HEK293 (cell line): ENCODE measurements at regions not wholly inside any gene's neighbourhood (a gene's known extent, or its start where the extent isn't known, plus 50 kb on each side); places are given as distances from the start of the nearest gene placed in this dataset.

ENCODE experiments used
- CTCF ChIA-PET: fragments of 350-600 bp; formaldehyde crosslinking; extraction: SDS; loops from one replicate; lab custom pipeline; 2021; ENCODE audit warnings: antibody characterized with exemption; lab: Yijun Ruan, JAX
- POLR2A ChIA-PET: fragments of 300-600 bp; formaldehyde crosslinking; extraction: SDS; loops from one replicate; lab custom pipeline; 2020; ENCODE audit warnings: antibody characterized with exemption, inconsistent platforms; lab: Yijun Ruan, JAX
- H3K27ac ChIP-seq: fragments of 200-500 bp; sonication (Bioruptor generic); 2 replicates; pipeline ENCODE4 v1.5.1; 2014; ENCODE audit warnings: low read depth, low read length, control low read depth, inconsistent platforms; ENCODE audit errors: extremely low read depth
- H3K36me3 ChIP-seq, 2 experiments: fragments of 200-500 bp in 1 of 2; sonication (Bioruptor generic) in 1 of 2; 1 replicate in 1 of 2; 2 replicates in 1 of 2; pipeline ENCODE4 v1.5.1; 2014 to 2017; ENCODE audit warnings: inconsistent platforms in 2 of 2, low read length in 2 of 2; ENCODE audit not compliant: control insufficient read depth in 2 of 2, insufficient read depth in 1 of 2
- H3K4me1 ChIP-seq: fragments of 200-500 bp; sonication (Bioruptor generic); 2 replicates; pipeline ENCODE4 v1.5.1; 2014; ENCODE audit warnings: mild to moderate bottlenecking, low read length, inconsistent platforms; ENCODE audit not compliant: control insufficient read depth, insufficient read depth
- H3K4me3 ChIP-seq: 2 replicates; pipeline ENCODE4 v1.5.1; 2011; ENCODE audit warnings: low read depth, mild to moderate bottlenecking, control low read depth, low read length, moderate library complexity
- H3K9me3 ChIP-seq: fragments of 200-500 bp; sonication (Bioruptor generic); 2 replicates; pipeline ENCODE4 v1.5.1; 2014; ENCODE audit warnings: low read depth, low read length, inconsistent platforms; ENCODE audit not compliant: control insufficient read depth, insufficient read depth
- BCL11B ChIP-seq: fragments of 450-650 bp; formaldehyde crosslinking; IDR thresholded peaks from 2 replicates; pipeline ENCODE4 v1.5.1; 2016; ENCODE audit warnings: low read depth, missing biosample characterization, missing genetic modification characterization
- CTCF ChIP-seq: fragments of 450-650 bp; formaldehyde crosslinking; IDR thresholded peaks from 2 replicates; pipeline ENCODE4 v1.5.1; 2016; ENCODE audit warnings: missing biosample characterization, missing genetic modification characterization
- GLI2 ChIP-seq: fragments of 450-650 bp; formaldehyde crosslinking; IDR thresholded peaks from 2 replicates; pipeline ENCODE4; 2017; ENCODE audit warnings: missing biosample characterization, missing genetic modification characterization, low read depth, borderline replicate concordance
- GLI4 ChIP-seq: fragments of 450-650 bp; formaldehyde crosslinking; IDR thresholded peaks from 2 replicates; pipeline ENCODE4 v1.5.1; 2016; ENCODE audit warnings: missing biosample characterization, missing genetic modification characterization
- KLF9 ChIP-seq: fragments of 450-650 bp; formaldehyde crosslinking; IDR thresholded peaks from 2 replicates; pipeline ENCODE4 v1.5.1; 2016; ENCODE audit warnings: missing biosample characterization, missing genetic modification characterization, low read depth
- PATZ1 ChIP-seq: fragments of 450-650 bp; formaldehyde crosslinking; IDR thresholded peaks from 2 replicates; pipeline ENCODE4 v1.5.1; 2016; ENCODE audit warnings: missing biosample characterization, missing genetic modification characterization
- SP3 ChIP-seq: fragments of 450-650 bp; formaldehyde crosslinking; IDR thresholded peaks from 2 replicates; pipeline ENCODE4 v1.5.1; 2016; ENCODE audit warnings: missing biosample characterization, missing genetic modification characterization
- ZBTB44 ChIP-seq: fragments of 450-650 bp; IDR thresholded peaks from 2 replicates; pipeline ENCODE4 v1.5.1; 2018; ENCODE audit warnings: missing biosample characterization, mild to moderate bottlenecking, missing genetic modification characterization
- ZIC2 ChIP-seq: fragments of 450-650 bp; formaldehyde crosslinking; IDR thresholded peaks from 2 replicates; pipeline ENCODE4 v1.5.1; 2016; ENCODE audit warnings: missing biosample characterization, missing genetic modification characterization
- ZNF133 ChIP-seq: fragments of 450-650 bp; formaldehyde crosslinking; IDR thresholded peaks from 2 replicates; pipeline ENCODE4 v1.5.1; 2016; ENCODE audit warnings: missing biosample characterization, missing genetic modification characterization
- ZNF175 ChIP-seq: fragments of 450-650 bp; formaldehyde crosslinking; IDR thresholded peaks from 2 replicates; pipeline ENCODE4 v1.5.1; 2016; ENCODE audit warnings: missing biosample characterization, missing genetic modification characterization
- ZNF2 ChIP-seq: fragments of 450-650 bp; formaldehyde crosslinking; IDR thresholded peaks from 2 replicates; pipeline ENCODE4 v1.5.1; 2016; ENCODE audit warnings: missing biosample characterization, missing genetic modification characterization
- ZNF391 ChIP-seq: fragments of 450-650 bp; formaldehyde crosslinking; IDR thresholded peaks from 2 replicates; pipeline ENCODE4 v1.5.1; 2016; ENCODE audit warnings: low read depth, missing biosample characterization, missing genetic modification characterization, borderline replicate concordance
- ZNF530 ChIP-seq: fragments of 450-650 bp; formaldehyde crosslinking; IDR thresholded peaks from 2 replicates; pipeline ENCODE4 v1.5.1; 2016; ENCODE audit warnings: low read depth, missing biosample characterization, missing genetic modification characterization
- ZNF585B ChIP-seq: fragments of 450-650 bp; formaldehyde crosslinking; IDR thresholded peaks from 2 replicates; pipeline ENCODE4 v1.5.1; 2016; ENCODE audit warnings: missing biosample characterization, missing genetic modification characterization
- ZNF600 ChIP-seq: fragments of 450-650 bp; formaldehyde crosslinking; IDR thresholded peaks from 2 replicates; pipeline ENCODE4 v1.5.1; 2016; ENCODE audit warnings: missing biosample characterization, missing genetic modification characterization
- ZNF629 ChIP-seq: fragments of 450-650 bp; formaldehyde crosslinking; IDR thresholded peaks from 2 replicates; pipeline ENCODE4 v1.5.1; 2017; ENCODE audit warnings: missing biosample characterization, missing genetic modification characterization
- ZNF639 ChIP-seq: fragments of 450-650 bp; formaldehyde crosslinking; IDR thresholded peaks from 2 replicates; pipeline ENCODE4 v1.5.1; 2016; ENCODE audit warnings: missing biosample characterization, missing genetic modification characterization
- ZNF654 ChIP-seq: fragments of 450-650 bp; formaldehyde crosslinking; IDR thresholded peaks from 2 replicates; pipeline ENCODE4 v1.5.1; 2016; ENCODE audit warnings: low read depth, missing biosample characterization, missing genetic modification characterization
- ZNF692 ChIP-seq: fragments of 450-650 bp; formaldehyde crosslinking; IDR thresholded peaks from 2 replicates; pipeline ENCODE4 v1.5.1; 2016; ENCODE audit warnings: missing biosample characterization, missing genetic modification characterization
- ZNF701 ChIP-seq: fragments of 450-650 bp; formaldehyde crosslinking; IDR thresholded peaks from 2 replicates; pipeline ENCODE4 v1.5.1; 2016; ENCODE audit warnings: missing biosample characterization, missing genetic modification characterization
- ZNF776 ChIP-seq: fragments of 450-650 bp; formaldehyde crosslinking; IDR thresholded peaks from 2 replicates; pipeline ENCODE4 v1.5.0; 2017; ENCODE audit warnings: missing biosample characterization, missing genetic modification characterization, borderline replicate concordance
- ZNF791 ChIP-seq: fragments of 450-650 bp; formaldehyde crosslinking; IDR thresholded peaks from 2 replicates; pipeline ENCODE4 v1.5.1; 2016; ENCODE audit warnings: missing biosample characterization, missing genetic modification characterization
- ZNF792 ChIP-seq: fragments of 450-650 bp; formaldehyde crosslinking; IDR thresholded peaks from 2 replicates; pipeline ENCODE4 v1.5.1; 2016; ENCODE audit warnings: missing biosample characterization, missing genetic modification characterization
- ZXDB ChIP-seq: fragments of 450-650 bp; formaldehyde crosslinking; IDR thresholded peaks from 2 replicates; pipeline ENCODE4 v1.5.1; 2016; ENCODE audit warnings: missing biosample characterization, missing genetic modification characterization

- H3K27ac ChIP-seq, result no peak overlapping the region
- no peaks in the 10 kb centered on the region for H3K9me3 ChIP-seq
- H3K36me3 ChIP-seq, result no peaks in the 10 kb centered on the region
- CTCF ChIA-PET, result interaction anchor here (0.6 to 5.9 kb wide), 4 partner anchors 11 to 328 kb away, joined by 3 to 75 read pairs (median 8); no protein-coding TSS in a partner anchor
- no peak overlapping the region for H3K4me3 ChIP-seq
- POLR2A ChIA-PET, result no interaction called here
- no peak for TF ChIP-seq ZNF776 (tag by site-specific recombination)
- no peak for TF ChIP-seq ZNF175 (tag by site-specific recombination)
- no peak for TF ChIP-seq ZNF391 (tag by site-specific recombination)
- no peak for TF ChIP-seq SP3
- TF ChIP-seq ZNF701 (tag by site-specific recombination), result no peak
- no peak for TF ChIP-seq ZIC2
- TF ChIP-seq BCL11B (tag by site-specific recombination), result no peak
- no peak for TF ChIP-seq GLI2 (tag by site-specific recombination)
- TF ChIP-seq, all 188 proteins: peak for 0
- no peaks in the 10 kb centered on the region for H3K4me1 ChIP-seq
These were observed 84.2 kb upstream of the STXBP6 start for GRCh38 chr14:25134184-25134583.

- POLR2A ChIA-PET, result no interaction called here
- H3K4me3 ChIP-seq, result no peak overlapping the region; the same call in 1 of the 2 replicates
- CTCF ChIA-PET, result interaction anchor here (0.6 to 5.9 kb wide), 63 partner anchors 8 to 434 kb away, joined by 3 to 75 read pairs (median 4); partner anchors contain the start of gene STXBP6
- no peaks in the 10 kb centered on the region for H3K4me1 ChIP-seq
- H3K9me3 ChIP-seq, result no peaks in the 10 kb centered on the region
- H3K36me3 ChIP-seq, result no peaks in the 10 kb centered on the region
- H3K27ac ChIP-seq, result no peak overlapping the region
- peak; percentile 63 for TF ChIP-seq CTCF (tag by site-specific recombination)
- peak; percentile 98 for TF ChIP-seq ZBTB44 (tag by site-specific recombination)
- TF ChIP-seq ZNF585B (tag by site-specific recombination), result no peak
- peak; percentile 49; the same call in 1 of the 2 replicates for TF ChIP-seq ZXDB (tag by site-specific recombination)
- peak; percentile 38 for TF ChIP-seq ZNF654 (tag by site-specific recombination)
- no peak for TF ChIP-seq BCL11B (tag by site-specific recombination)
- TF ChIP-seq ZNF792 (tag by site-specific recombination), result no peak
- TF ChIP-seq PATZ1 (tag by site-specific recombination), result peak; percentile 14; the same call in 1 of the 2 replicates
- no peak for TF ChIP-seq GLI4 (tag by site-specific recombination)
- peak; percentile 48; the same call in 1 of the 2 replicates for TF ChIP-seq ZNF692 (tag by site-specific recombination)
- no peak for TF ChIP-seq ZNF639 (tag by site-specific recombination)
- no peak for TF ChIP-seq ZNF530
- TF ChIP-seq ZNF133 (tag by site-specific recombination), result no peak
- TF ChIP-seq ZNF2 (tag by site-specific recombination), result peak; percentile 97
- TF ChIP-seq ZNF791 (tag by site-specific recombination), result no peak
- no peak for TF ChIP-seq KLF9 (tag by site-specific recombination)
- 0 out of 2 replicates have a peak, but pooled peaks have one; percentile 14 for TF ChIP-seq ZNF629 (tag by site-specific recombination)
- TF ChIP-seq ZNF600, result no peak
These were observed 82.9 kb upstream of the STXBP6 start for GRCh38 chr14:25132732-25133422.
